ENCODE measurements at regions not wholly inside any gene's neighbourhood (a gene's known extent, or its start where the extent isn't known, plus 50 kb on each side); places are given as distances from the start of the nearest gene placed in this dataset.

- DNase-seq: no peak
Measured at GRCh38 chr1:69269491-69269890, 298.2 kb upstream of the LRRC7 start.

GRCh38 chr1:69271587-69272125 lies 296.1 kb upstream of the LRRC7 start:
- no peak for DNase-seq

GRCh38 chr1:69272684-69273083 lies 295.0 kb upstream of the LRRC7 start:
- no peak for DNase-seq

GRCh38 chr1:69278923-69279322 lies 288.8 kb upstream of the LRRC7 start:
- no peak for DNase-seq

GRCh38 chr1:69283516-69283915 lies 284.2 kb upstream of the LRRC7 start:
- no peak for DNase-seq

GRCh38 chr1:69284508-69284907 lies 283.2 kb upstream of the LRRC7 start:
- DNase-seq: no peak

- DNase-seq: no peak
Measured at GRCh38 chr1:69288416-69288815, 279.3 kb upstream of the LRRC7 start.

- DNase-seq: no peak
Measured at GRCh38 chr1:69290291-69290690, 277.4 kb upstream of the LRRC7 start.

GRCh38 chr1:69291541-69291940 lies 276.2 kb upstream of the LRRC7 start:
- DNase-seq: no peak

- no peak for DNase-seq
Measured at GRCh38 chr1:69292833-69293232, 274.9 kb upstream of the LRRC7 start.

- no peak for DNase-seq
Measured at GRCh38 chr1:69294171-69294570, 273.6 kb upstream of the LRRC7 start.

- DNase-seq: no peak
Measured at GRCh38 chr1:69295265-69295664, 272.5 kb upstream of the LRRC7 start.

GRCh38 chr1:69305621-69306020 lies 262.1 kb upstream of the LRRC7 start:
- DNase-seq: no peak

GRCh38 chr1:69312055-69312732 lies 255.5 kb upstream of the LRRC7 start:
- no peak for DNase-seq

GRCh38 chr1:69313118-69313517 lies 254.6 kb upstream of the LRRC7 start:
- no peak for DNase-seq

GRCh38 chr1:69315416-69315815 lies 252.3 kb upstream of the LRRC7 start:
- DNase-seq: no peak

- no peak for DNase-seq
Measured at GRCh38 chr1:69315823-69316222, 251.9 kb upstream of the LRRC7 start.

- DNase-seq: no peak
Measured at GRCh38 chr1:69319287-69319686, 248.4 kb upstream of the LRRC7 start.

- DNase-seq: no peak
Measured at GRCh38 chr1:69320757-69321211, 246.9 kb upstream of the LRRC7 start.

- no peak for DNase-seq
Measured at GRCh38 chr1:69321311-69321710, 246.4 kb upstream of the LRRC7 start.

- no peak for DNase-seq
Measured at GRCh38 chr1:69328186-69328585, 239.5 kb upstream of the LRRC7 start.

GRCh38 chr1:69363236-69363635 lies 204.5 kb upstream of the LRRC7 start:
- no peak for DNase-seq

- no peak for DNase-seq
Measured at GRCh38 chr1:69373520-69373919, 194.2 kb upstream of the LRRC7 start.

GRCh38 chr1:69376408-69376807 lies 191.3 kb upstream of the LRRC7 start:
- DNase-seq: no peak

GRCh38 chr1:69377507-69377906 lies 190.2 kb upstream of the LRRC7 start:
- no peak for DNase-seq

Data from bone marrow (tissue), 2 donors.